Ovary (tissue), 3 donors: ENCODE measurements at regions not wholly inside any gene's neighbourhood (a gene's known extent, or its start where the extent isn't known, plus 50 kb on each side); places are given as distances from the start of the nearest gene placed in this dataset.

ENCODE experiments used
- CTCF ChIP-seq, 3 donors: fragments of 450-650 bp in 2 of 3; fragments of 200-600 bp in 1 of 3; IDR thresholded peaks; one replicate each; pipeline versions ENCODE4 v1.5.1 to v1.8.0; 2016 to 2022; ENCODE audit warnings: antibody characterized with exemption in 3 of 3, mild to moderate bottlenecking in 1 of 3
- POLR2A ChIP-seq: fragments of 450-650 bp; IDR thresholded peaks from one replicate; pipeline ENCODE4 v1.6.1; 2017; ENCODE audit warnings: antibody characterized with exemption, mild to moderate bottlenecking, moderate library complexity
- donor health status: DM: no; HTN: no; CAD: no.

DNA sequence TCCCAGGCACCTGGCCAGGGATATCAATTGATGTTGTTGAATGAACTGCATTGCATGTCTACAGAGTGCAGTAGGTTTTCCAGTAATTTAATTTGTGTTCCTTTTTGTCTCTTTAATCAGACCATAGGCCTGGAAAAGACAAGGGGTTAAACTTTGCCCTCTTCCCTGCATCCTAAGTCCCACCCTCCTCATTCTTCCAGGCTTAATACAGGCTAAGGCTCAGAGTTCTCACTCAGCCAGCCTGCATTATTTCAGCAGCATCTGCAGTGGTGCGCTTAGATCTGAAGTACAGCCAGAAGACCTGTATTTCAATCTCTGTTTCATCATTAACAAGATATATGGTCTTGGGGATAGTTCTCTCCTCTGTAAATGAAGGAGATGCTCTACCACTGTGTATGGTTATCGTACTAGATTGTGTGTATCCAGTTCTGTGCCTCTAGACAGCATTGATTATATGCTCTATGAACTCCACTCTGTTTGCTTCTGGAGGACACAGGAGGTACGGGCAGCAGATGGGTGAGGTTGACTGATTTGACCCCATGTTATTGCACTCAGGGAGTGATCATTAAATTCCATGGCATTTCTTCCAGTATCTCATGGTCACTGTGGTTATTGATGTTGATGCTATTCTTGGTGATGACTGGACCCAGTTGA is 286.1 kb downstream of the RPS6KC1 start:
- no peak for TF ChIP-seq CTCF (IDR thresholded peaks at IDR 0.05)
- TF ChIP-seq POLR2A, result no peak
